ENCODE measurements at regions not wholly inside any gene's neighbourhood (a gene's known extent, or its start where the extent isn't known, plus 50 kb on each side); places are given as distances from the start of the nearest gene placed in this dataset.

DNA sequence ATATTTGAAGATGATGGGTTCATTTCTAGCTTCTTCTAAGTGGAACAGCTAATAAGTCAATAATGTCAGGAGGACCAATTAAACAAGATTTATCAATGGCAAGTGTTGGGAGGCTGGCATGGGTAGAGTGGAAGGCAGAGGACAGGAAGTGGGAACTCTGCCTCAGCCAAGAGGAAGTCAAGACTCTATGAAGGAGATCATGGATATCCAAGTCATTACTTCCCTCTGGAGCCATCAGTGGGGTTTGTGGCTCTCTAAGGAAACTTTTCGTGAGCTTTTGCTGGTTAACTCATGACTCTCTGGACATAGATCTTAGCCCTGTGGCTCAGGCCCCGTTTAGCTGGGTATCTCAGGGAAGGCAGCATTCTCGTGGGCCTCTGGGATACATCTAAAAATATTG lies 410.4 kb upstream of the ID2 start:
- DNase-seq = no peak
- Histone ChIP-seq H3K4me3 (no peak overlapping the region), H3K27ac (no peak overlapping the region), H3K9me3 (no peaks in the 10 kb centered on the region), H3K4me1 (no peaks in the 10 kb centered on the region), H3K36me3 (no peaks in the 10 kb centered on the region), H3K27me3 (no peaks in the 10 kb centered on the region)
- TF ChIP-seq, protein P1, sequence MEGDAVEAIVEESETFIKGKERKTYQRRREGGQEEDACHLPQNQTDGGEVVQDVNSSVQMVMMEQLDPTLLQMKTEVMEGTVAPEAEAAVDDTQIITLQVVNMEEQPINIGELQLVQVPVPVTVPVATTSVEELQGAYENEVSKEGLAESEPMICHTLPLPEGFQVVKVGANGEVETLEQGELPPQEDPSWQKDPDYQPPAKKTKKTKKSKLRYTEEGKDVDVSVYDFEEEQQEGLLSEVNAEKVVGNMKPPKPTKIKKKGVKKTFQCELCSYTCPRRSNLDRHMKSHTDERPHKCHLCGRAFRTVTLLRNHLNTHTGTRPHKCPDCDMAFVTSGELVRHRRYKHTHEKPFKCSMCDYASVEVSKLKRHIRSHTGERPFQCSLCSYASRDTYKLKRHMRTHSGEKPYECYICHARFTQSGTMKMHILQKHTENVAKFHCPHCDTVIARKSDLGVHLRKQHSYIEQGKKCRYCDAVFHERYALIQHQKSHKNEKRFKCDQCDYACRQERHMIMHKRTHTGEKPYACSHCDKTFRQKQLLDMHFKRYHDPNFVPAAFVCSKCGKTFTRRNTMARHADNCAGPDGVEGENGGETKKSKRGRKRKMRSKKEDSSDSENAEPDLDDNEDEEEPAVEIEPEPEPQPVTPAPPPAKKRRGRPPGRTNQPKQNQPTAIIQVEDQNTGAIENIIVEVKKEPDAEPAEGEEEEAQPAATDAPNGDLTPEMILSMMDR (IDR thresholded peaks at IDR 0.05) = no peak
- TF ChIP-seq POLR2A (IDR thresholded peaks at IDR 0.05) = no peak
- intact Hi-C loops (cut with DNase I; ENCODE audit: low total_unique reads) = no loop called here

- Histone ChIP-seq H3K4me3 (no peak overlapping the region), H3K27ac (no peak overlapping the region), H3K36me3 (no peaks in the 10 kb centered on the region), H3K27me3 (no peaks in the 10 kb centered on the region), H3K4me1 (no peaks in the 10 kb centered on the region), H3K9me3 (no peaks in the 10 kb centered on the region)
- DNase-seq = no peak
- intact Hi-C loops (cut with DNase I; ENCODE audit: low total_unique reads) = no loop called here
- no peak for TF ChIP-seq POLR2A (IDR thresholded peaks at IDR 0.05)
- TF ChIP-seq, protein P1 (IDR thresholded peaks at IDR 0.05) = no peak
Observed at GRCh38 chr2:8276026-8276425, 405.8 kb upstream of the ID2 start.

GRCh38 chr2:8277921-8278571 lies 403.8 kb upstream of the ID2 start:
- Histone ChIP-seq H3K9me3 (no peaks in the 10 kb centered on the region), H3K4me3 (peak overlapping the region in 1 of 2 donors; percentile 9)
- no peak for TF ChIP-seq POLR2A (IDR thresholded peaks at IDR 0.05)
- TF ChIP-seq, protein P1 (IDR thresholded peaks at IDR 0.05) = no peak

GRCh38 chr2:8278709-8279354 lies 403.0 kb upstream of the ID2 start:
- Histone ChIP-seq H3K4me3 (peak overlapping the region in 1 of 2 donors; percentile 9), H3K27me3 (no peaks in the 10 kb centered on the region), H3K9me3 (no peaks in the 10 kb centered on the region), H3K4me1 (no peaks in the 10 kb centered on the region), H3K27ac (peak overlapping the region; percentile 62 to 71), H3K36me3 (no peaks in the 10 kb centered on the region)
- intact Hi-C loops (cut with DNase I; ENCODE audit: low total_unique reads) = no loop called here
- TF ChIP-seq POLR2A (IDR thresholded peaks at IDR 0.05) = no peak
- TF ChIP-seq, protein P1 (IDR thresholded peaks at IDR 0.05) = no peak
- no peak for DNase-seq

More at GRCh38 chr2:8277921-8278571, 403.8 kb upstream of the ID2 start:
- peak in 1 of 2 donors; percentile 20 for DNase-seq
- H3K27ac ChIP-seq = peak overlapping the region; percentile 62 to 71
- H3K27me3 ChIP-seq = no peaks in the 10 kb centered on the region
- no peaks in the 10 kb centered on the region for H3K4me1 ChIP-seq
- intact Hi-C loops (cut with DNase I; ENCODE audit: low total_unique reads) = no loop called here
- H3K36me3 ChIP-seq = no peaks in the 10 kb centered on the region

GRCh38 chr2:8279506-8279905 lies 402.4 kb upstream of the ID2 start:
- TF ChIP-seq, protein P1 (IDR thresholded peaks at IDR 0.05) = no peak
- Histone ChIP-seq H3K36me3 (no peaks in the 10 kb centered on the region), H3K27ac (no peak overlapping the region), H3K9me3 (no peaks in the 10 kb centered on the region), H3K4me1 (no peaks in the 10 kb centered on the region), H3K27me3 (no peaks in the 10 kb centered on the region), H3K4me3 (no peak overlapping the region)
- intact Hi-C loops (cut with DNase I; ENCODE audit: low total_unique reads) = no loop called here
- DNase-seq = no peak
